Fibroblast of gingiva (primary cell): ENCODE measurements at regions not wholly inside any gene's neighbourhood (a gene's known extent, or its start where the extent isn't known, plus 50 kb on each side); places are given as distances from the start of the nearest gene placed in this dataset.

Experiments used
- DNase-seq: peaks from one replicate; pipeline ENCODE4 v3.0.0-alpha.2; 2011; ENCODE audit warnings: low read depth

GRCh38 chr4:35824231-35824630, 420.1 kb downstream of the ARAP2 start:
- DNase-seq = no peak

GRCh38 chr4:35835893-35836292, 408.4 kb downstream of the ARAP2 start:
- no peak for DNase-seq

GRCh38 chr4:35836596-35836995, 407.7 kb downstream of the ARAP2 start:
- no peak for DNase-seq

GRCh38 chr4:35867057-35867456, 377.3 kb downstream of the ARAP2 start:
- no peak for DNase-seq

GRCh38 chr4:35872273-35872672, 372.0 kb downstream of the ARAP2 start:
- DNase-seq = no peak

GRCh38 chr4:35879479-35879878, 364.8 kb downstream of the ARAP2 start:
- no peak for DNase-seq

GRCh38 chr4:35883108-35883507, 361.2 kb downstream of the ARAP2 start:
- DNase-seq = no peak

GRCh38 chr4:35884714-35885480, 359.4 kb downstream of the ARAP2 start:
- DNase-seq = no peak

GRCh38 chr4:35897808-35898207, 346.5 kb downstream of the ARAP2 start:
- DNase-seq = no peak

GRCh38 chr4:35900286-35901243, 343.7 kb downstream of the ARAP2 start:
- DNase-seq = no peak

- no peak for DNase-seq
Measured at GRCh38 chr4:35912174-35912573, 332.1 kb downstream of the ARAP2 start.

- no peak for DNase-seq
Measured at GRCh38 chr4:35918491-35918977, 325.8 kb downstream of the ARAP2 start.

GRCh38 chr4:35925806-35926205, 318.5 kb downstream of the ARAP2 start:
- DNase-seq = no peak

- no peak for DNase-seq
Measured at GRCh38 chr4:35926788-35927187, 317.5 kb downstream of the ARAP2 start.

GRCh38 chr4:35933901-35934300, 310.4 kb downstream of the ARAP2 start:
- no peak for DNase-seq

GRCh38 chr4:35934320-35934981, 309.9 kb downstream of the ARAP2 start:
- DNase-seq = no peak

GRCh38 chr4:35938936-35939335, 305.4 kb downstream of the ARAP2 start:
- DNase-seq = no peak

- no peak for DNase-seq
Measured at GRCh38 chr4:35939751-35940150, 304.6 kb downstream of the ARAP2 start.

- DNase-seq = no peak
Measured at GRCh38 chr4:35942092-35942491, 302.2 kb downstream of the ARAP2 start.

GRCh38 chr4:35943606-35944005, 300.7 kb downstream of the ARAP2 start:
- no peak for DNase-seq

GRCh38 chr4:35948171-35948570, 296.1 kb downstream of the ARAP2 start:
- no peak for DNase-seq

GRCh38 chr4:35950442-35950841, 293.9 kb downstream of the ARAP2 start:
- DNase-seq = no peak
